ENCODE measurements at regions not wholly inside any gene's neighbourhood (a gene's known extent, or its start where the extent isn't known, plus 50 kb on each side); places are given as distances from the start of the nearest gene placed in this dataset.

GRCh38 chr1:191327868-191328267, 830.4 kb upstream of the RGS18 start:
- TF ChIP-seq ZNF121 (CRISPR knock-in tag; IDR thresholded peaks at IDR 0.05) (no peak), SP1 (CRISPR knock-in tag; conservative IDR thresholded peaks at IDR 0.05) (no peak), ZBTB43 (CRISPR knock-in tag; IDR thresholded peaks at IDR 0.05) (no peak), CREB1 (CRISPR knock-in tag; IDR thresholded peaks at IDR 0.05) (no peak)
- TF ChIP-seq, protein P1, sequence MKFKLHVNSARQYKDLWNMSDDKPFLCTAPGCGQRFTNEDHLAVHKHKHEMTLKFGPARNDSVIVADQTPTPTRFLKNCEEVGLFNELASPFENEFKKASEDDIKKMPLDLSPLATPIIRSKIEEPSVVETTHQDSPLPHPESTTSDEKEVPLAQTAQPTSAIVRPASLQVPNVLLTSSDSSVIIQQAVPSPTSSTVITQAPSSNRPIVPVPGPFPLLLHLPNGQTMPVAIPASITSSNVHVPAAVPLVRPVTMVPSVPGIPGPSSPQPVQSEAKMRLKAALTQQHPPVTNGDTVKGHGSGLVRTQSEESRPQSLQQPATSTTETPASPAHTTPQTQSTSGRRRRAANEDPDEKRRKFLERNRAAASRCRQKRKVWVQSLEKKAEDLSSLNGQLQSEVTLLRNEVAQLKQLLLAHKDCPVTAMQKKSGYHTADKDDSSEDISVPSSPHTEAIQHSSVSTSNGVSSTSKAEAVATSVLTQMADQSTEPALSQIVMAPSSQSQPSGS (CRISPR knock-in tag; IDR thresholded peaks at IDR 0.05; ENCODE audit: borderline replicate concordance, low read depth), result no peak
